H1 (cell line): ENCODE measurements at regions not wholly inside any gene's neighbourhood (a gene's known extent, or its start where the extent isn't known, plus 50 kb on each side); places are given as distances from the start of the nearest gene placed in this dataset.

Experiments used
- CHD1 ChIP-seq: IDR thresholded peaks from 2 replicates; pipeline ENCODE4 v1.6.1; 2012; ENCODE audit warnings: low read depth, low read length, improper control_type of control experiment
- CTCF ChIP-seq, 3 experiments: IDR thresholded peaks; 1 replicate in 2 of 3; 2 replicates in 1 of 3; pipeline versions ENCODE4 v1.5.1 to v1.6.1; 2011; ENCODE audit warnings: low read length in 3 of 3, mild to moderate bottlenecking in 3 of 3, inconsistent platforms in 2 of 3, low read depth in 1 of 3, moderate library complexity in 1 of 3; ENCODE audit not compliant: insufficient read depth in 1 of 3; ENCODE audit errors: control extremely low read depth in 1 of 3
- KDM1A ChIP-seq: fragments of 200-600, 300-600 bp; sonication (generic); IDR thresholded peaks from 2 replicates; pipeline ENCODE4 v1.7.1; 2016; ENCODE audit warnings: mild to moderate bottlenecking, low read length, borderline replicate concordance
- POLR2A ChIP-seq, 2 experiments: IDR thresholded peaks; 1 replicate in 1 of 2; 2 replicates in 1 of 2; pipeline ENCODE4 v1.6.1; 2011; ENCODE audit warnings: low read depth in 2 of 2, low read length in 2 of 2, mild to moderate bottlenecking in 2 of 2; ENCODE audit errors: control extremely low read depth in 1 of 2
- RAD21 ChIP-seq, 2 experiments: IDR thresholded peaks in 1 of 2; conservative IDR thresholded peaks in 1 of 2; 2 replicates each; pipeline ENCODE4 v1.6.1; 2011; ENCODE audit warnings: low read depth in 2 of 2, low read length in 2 of 2, improper control_type of control experiment in 1 of 2, inconsistent platforms in 1 of 2, mild to moderate bottlenecking in 1 of 2, moderate library complexity in 1 of 2

DNA sequence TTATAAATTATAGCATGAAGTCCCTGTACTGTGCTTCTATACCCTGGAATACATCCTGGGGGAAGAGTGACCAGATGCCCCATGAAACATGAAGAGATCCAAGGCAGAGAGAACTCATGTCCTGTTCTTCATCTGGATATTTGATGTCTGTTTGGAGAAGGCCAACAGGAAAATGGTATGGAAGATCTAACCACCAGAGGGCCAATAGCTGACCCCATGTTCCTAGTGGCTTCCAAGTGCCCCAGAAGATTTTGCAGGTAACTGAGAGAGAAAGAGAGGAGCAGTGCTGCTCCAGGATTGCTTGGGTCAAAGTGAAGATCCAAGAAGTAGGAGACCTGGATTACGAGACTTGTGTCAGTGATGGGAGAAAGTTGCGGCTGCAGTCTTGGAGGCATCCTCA, 90.2 kb upstream of the TSPAN5 start:
- no peak for TF ChIP-seq CHD1
- TF ChIP-seq KDM1A = no peak
- no peak for TF ChIP-seq POLR2A (IDR thresholded peaks at IDR 0.05; ENCODE audit: control extremely low read depth in 1 of 2, low read depth in 2 of 2, low read length in 2 of 2)
- TF ChIP-seq CTCF (IDR thresholded peaks at IDR 0.05; ENCODE audit: control extremely low read depth in 1 of 3, insufficient read depth in 1 of 3, low read depth in 1 of 3, low read length in 3 of 3) = peak in 1 of 3 experiments; percentile 1; a peak in 1 of 4 replicates
- TF ChIP-seq RAD21 (IDR thresholded peaks at IDR 0.05 in 1 of 2, conservative IDR thresholded peaks at IDR 0.05 in 1 of 2; ENCODE audit: low read depth in 2 of 2, low read length in 2 of 2) = peak in 1 of 2 experiments; percentile 12; a peak in 1 of 4 replicates
